ENCODE measurements at regions not wholly inside any gene's neighbourhood (a gene's known extent, or its start where the extent isn't known, plus 50 kb on each side); places are given as distances from the start of the nearest gene placed in this dataset.

- no peaks in the 10 kb centered on the region for H3K27me3 ChIP-seq (ENCODE audit: low read depth)
- no peaks in the 10 kb centered on the region for H3K36me3 ChIP-seq (replicated peaks)
- H3K4me1 ChIP-seq, result peaks cover 13% of the 10 kb centered on the region
- DNase-seq (ENCODE audit: low spot score in 2 of 2), result no peak
- in situ Hi-C loops (cut with MboI; ENCODE audit: low sequenced_read_pairs), result no loop called here
- no peak overlapping the region for H3K4me3 ChIP-seq
- no peaks in the 10 kb centered on the region for H3K9me3 ChIP-seq
Observed at GRCh38 chr7:96430356-96430755, 108.5 kb upstream of the SLC25A13 start.

GRCh38 chr7:96427143-96427542 lies 105.2 kb upstream of the SLC25A13 start:
- no peaks in the 10 kb centered on the region for H3K36me3 ChIP-seq (replicated peaks)
- no peak for DNase-seq (ENCODE audit: low spot score in 2 of 2)
- H3K4me1 ChIP-seq, result no peaks in the 10 kb centered on the region; the same call in none of the 2 replicates
- no peaks in the 10 kb centered on the region for H3K9me3 ChIP-seq
- H3K4me3 ChIP-seq, result no peak overlapping the region
- in situ Hi-C loops (cut with MboI; ENCODE audit: low sequenced_read_pairs), result no loop called here
- H3K27me3 ChIP-seq (ENCODE audit: low read depth), result no peaks in the 10 kb centered on the region

- in situ Hi-C loops (cut with MboI; ENCODE audit: low sequenced_read_pairs), result no loop called here
- Histone ChIP-seq H3K4me1 (no peaks in the 10 kb centered on the region; the same call in none of the 2 replicates), H3K9me3 (no peaks in the 10 kb centered on the region), H3K36me3 (replicated peaks) (no peaks in the 10 kb centered on the region), H3K4me3 (no peak overlapping the region), H3K27me3 (ENCODE audit: low read depth) (no peaks in the 10 kb centered on the region)
- no peak for DNase-seq (ENCODE audit: low spot score in 2 of 2)
Observed at GRCh38 chr7:96426685-96427084, 104.8 kb upstream of the SLC25A13 start.

- H3K4me3 ChIP-seq, result no peak overlapping the region
- H3K36me3 ChIP-seq (replicated peaks), result no peaks in the 10 kb centered on the region
- no peaks in the 10 kb centered on the region for H3K9me3 ChIP-seq
- H3K4me1 ChIP-seq, result no peaks in the 10 kb centered on the region; the same call in none of the 2 replicates
- in situ Hi-C loops (cut with MboI; ENCODE audit: low sequenced_read_pairs), result no loop called here
- H3K27me3 ChIP-seq (ENCODE audit: low read depth), result no peaks in the 10 kb centered on the region
- no peak for DNase-seq (ENCODE audit: low spot score in 2 of 2)
Observed at GRCh38 chr7:96426027-96426426, 104.1 kb upstream of the SLC25A13 start.

- in situ Hi-C loops (cut with MboI; ENCODE audit: low sequenced_read_pairs), result no loop called here
Observed at GRCh38 chr7:96424411-96424810, 102.5 kb upstream of the SLC25A13 start.

GRCh38 chr7:96422388-96422787 lies 100.5 kb upstream of the SLC25A13 start:
- no peaks in the 10 kb centered on the region for H3K9me3 ChIP-seq

More at GRCh38 chr7:96424411-96424810, 102.5 kb upstream of the SLC25A13 start:
- no peak overlapping the region for H3K4me3 ChIP-seq
- no peaks in the 10 kb centered on the region for H3K9me3 ChIP-seq
- H3K4me1 ChIP-seq, result no peaks in the 10 kb centered on the region; the same call in none of the 2 replicates
- H3K36me3 ChIP-seq (replicated peaks), result no peaks in the 10 kb centered on the region
- DNase-seq (ENCODE audit: low spot score in 2 of 2), result no peak
- H3K27me3 ChIP-seq (ENCODE audit: low read depth), result no peaks in the 10 kb centered on the region

GRCh38 chr7:96418581-96418980 lies 96.7 kb upstream of the SLC25A13 start:
- H3K4me3 ChIP-seq, result no peak overlapping the region
- in situ Hi-C loops (cut with MboI; ENCODE audit: low sequenced_read_pairs), result loop anchor here (10.0 kb wide), 1 partner anchor 606 kb away; the partner anchor contains the start of gene DLX5
- DNase-seq (ENCODE audit: low spot score in 2 of 2), result no peak
- H3K9me3 ChIP-seq, result no peaks in the 10 kb centered on the region
- H3K27me3 ChIP-seq (ENCODE audit: low read depth), result no peaks in the 10 kb centered on the region
- H3K4me1 ChIP-seq, result no peaks in the 10 kb centered on the region; the same call in 1 of the 2 replicates
- H3K36me3 ChIP-seq (replicated peaks), result no peaks in the 10 kb centered on the region

More at GRCh38 chr7:96422388-96422787, 100.5 kb upstream of the SLC25A13 start:
- H3K4me3 ChIP-seq, result no peak overlapping the region
- H3K4me1 ChIP-seq, result no peaks in the 10 kb centered on the region; the same call in none of the 2 replicates
- no peaks in the 10 kb centered on the region for H3K27me3 ChIP-seq (ENCODE audit: low read depth)
- H3K36me3 ChIP-seq (replicated peaks), result no peaks in the 10 kb centered on the region
- DNase-seq (ENCODE audit: low spot score in 2 of 2), result no peak
- in situ Hi-C loops (cut with MboI; ENCODE audit: low sequenced_read_pairs), result no loop called here

GRCh38 chr7:96417784-96418183 lies 95.9 kb upstream of the SLC25A13 start:
- no peaks in the 10 kb centered on the region for H3K27me3 ChIP-seq (ENCODE audit: low read depth)
- no peak for DNase-seq (ENCODE audit: low spot score in 2 of 2)
- H3K4me3 ChIP-seq, result no peak overlapping the region
- H3K4me1 ChIP-seq, result no peaks in the 10 kb centered on the region; the same call in 1 of the 2 replicates
- no peaks in the 10 kb centered on the region for H3K9me3 ChIP-seq
- H3K36me3 ChIP-seq (replicated peaks), result no peaks in the 10 kb centered on the region
- in situ Hi-C loops (cut with MboI; ENCODE audit: low sequenced_read_pairs), result loop anchor here (10.0 kb wide), 1 partner anchor 607 kb away; the partner anchor contains the start of gene DLX5

- H3K4me1 ChIP-seq, result no peaks in the 10 kb centered on the region; the same call in 1 of the 2 replicates
- no peaks in the 10 kb centered on the region for H3K36me3 ChIP-seq (replicated peaks)
- H3K9me3 ChIP-seq, result no peaks in the 10 kb centered on the region
- DNase-seq (ENCODE audit: low spot score in 2 of 2), result no peak
- no peak overlapping the region for H3K4me3 ChIP-seq
- no peaks in the 10 kb centered on the region for H3K27me3 ChIP-seq (ENCODE audit: low read depth)
- in situ Hi-C loops (cut with MboI; ENCODE audit: low sequenced_read_pairs), result loop anchor here (10.0 kb wide), 1 partner anchor 608 kb away; the partner anchor contains the start of gene DLX5
Observed at GRCh38 chr7:96416599-96416998, 94.7 kb upstream of the SLC25A13 start.

- Histone ChIP-seq H3K9me3 (no peaks in the 10 kb centered on the region), H3K4me1 (no peaks in the 10 kb centered on the region; the same call in 1 of the 2 replicates), H3K4me3 (no peak overlapping the region), H3K36me3 (replicated peaks) (no peaks in the 10 kb centered on the region), H3K27me3 (ENCODE audit: low read depth) (no peaks in the 10 kb centered on the region)
- DNase-seq (ENCODE audit: low spot score in 2 of 2), result no peak
- in situ Hi-C loops (cut with MboI; ENCODE audit: low sequenced_read_pairs), result loop anchor here (10.0 kb wide), 1 partner anchor 609 kb away; the partner anchor contains the start of gene DLX5
Observed at GRCh38 chr7:96416116-96416515, 94.2 kb upstream of the SLC25A13 start.

GRCh38 chr7:96415293-96415940 lies 93.5 kb upstream of the SLC25A13 start:
- no peaks in the 10 kb centered on the region for H3K36me3 ChIP-seq (replicated peaks)
- in situ Hi-C loops (cut with MboI; ENCODE audit: low sequenced_read_pairs), result loop anchor here (10.0 kb wide), 1 partner anchor 609 kb away; the partner anchor contains the start of gene DLX5
- no peak for DNase-seq (ENCODE audit: low spot score in 2 of 2)

GRCh38 chr7:96414931-96415292 lies 93.0 kb upstream of the SLC25A13 start:
- H3K4me1 ChIP-seq, result peaks cover 7% of the 10 kb centered on the region
- DNase-seq (ENCODE audit: low spot score in 2 of 2), result peak; percentile 55 to 77
- H3K9me3 ChIP-seq, result no peaks in the 10 kb centered on the region
- H3K27me3 ChIP-seq (ENCODE audit: low read depth), result no peaks in the 10 kb centered on the region
- in situ Hi-C loops (cut with MboI; ENCODE audit: low sequenced_read_pairs), result loop anchor here (10.0 kb wide), 1 partner anchor 610 kb away; the partner anchor contains the start of gene DLX5
- H3K4me3 ChIP-seq, result no peak overlapping the region
- H3K36me3 ChIP-seq (replicated peaks), result no peaks in the 10 kb centered on the region

More at GRCh38 chr7:96415293-96415940, 93.5 kb upstream of the SLC25A13 start:
- Histone ChIP-seq H3K4me3 (no peak overlapping the region), H3K4me1 (peaks cover 2% of the 10 kb centered on the region), H3K9me3 (no peaks in the 10 kb centered on the region), H3K27me3 (ENCODE audit: low read depth) (no peaks in the 10 kb centered on the region)

GRCh38 chr7:96410126-96410839 lies 88.4 kb upstream of the SLC25A13 start:
- in situ Hi-C loops (cut with MboI; ENCODE audit: low sequenced_read_pairs), result loop anchor here (10.0 kb wide), 1 partner anchor 615 kb away; the partner anchor contains the start of gene DLX5
- peaks cover 18% of the 10 kb centered on the region for H3K4me1 ChIP-seq
- H3K4me3 ChIP-seq, result no peak overlapping the region
- DNase-seq (ENCODE audit: low spot score in 2 of 2), result no peak
- no peaks in the 10 kb centered on the region for H3K36me3 ChIP-seq (replicated peaks)
- H3K27me3 ChIP-seq (ENCODE audit: low read depth), result no peaks in the 10 kb centered on the region
- no peaks in the 10 kb centered on the region for H3K9me3 ChIP-seq

GRCh38 chr7:96408881-96409280 lies 87.0 kb upstream of the SLC25A13 start:
- H3K4me3 ChIP-seq, result no peak overlapping the region
- no peaks in the 10 kb centered on the region for H3K9me3 ChIP-seq
- no peaks in the 10 kb centered on the region for H3K36me3 ChIP-seq (replicated peaks)
- DNase-seq (ENCODE audit: low spot score in 2 of 2), result no peak
- H3K27me3 ChIP-seq (ENCODE audit: low read depth), result no peaks in the 10 kb centered on the region
- peaks cover 23% of the 10 kb centered on the region for H3K4me1 ChIP-seq
- in situ Hi-C loops (cut with MboI; ENCODE audit: low sequenced_read_pairs), result no loop called here
